ENCODE measurements at regions not wholly inside any gene's neighbourhood (a gene's known extent, or its start where the extent isn't known, plus 50 kb on each side); places are given as distances from the start of the nearest gene placed in this dataset.

GRCh38 chr13:68523838-68524424, 1293.8 kb upstream of the PCDH9 start:
- no peak overlapping the region for H3K4me2 ChIP-seq (ENCODE audit: insufficient read depth, low read length)
- ChIA-PET CTCF (ENCODE audit: low intra/inter-chr PET ratio) (no interaction called here), POLR2A (interaction anchor here (0.6 kb wide), 1 partner anchor 96 kb away, joined by 3 read pairs; no protein-coding TSS in a partner anchor)
- no peaks in the 10 kb centered on the region for H3K27me3 ChIP-seq (ENCODE audit: control insufficient read depth in 2 of 2, insufficient read depth in 2 of 2, low read length in 2 of 2)
- DNase-seq (ENCODE audit: extremely low read depth in 1 of 4, low spot score in 3 of 4): no peak
- H3K4me3 ChIP-seq: no peak overlapping the region
- no peak overlapping the region for H3K27ac ChIP-seq (ENCODE audit: extremely low read depth, low read depth, low read length)
- intact Hi-C loops (cut with micrococcal nuclease): no loop called here
- no TSS peak for BruUV-seq (replicated peaks)
- H3K4me1 ChIP-seq (replicated peaks in 1 of 2; ENCODE audit: control insufficient read depth in 2 of 2, insufficient read depth in 2 of 2, low read length in 2 of 2): no peaks in the 10 kb centered on the region
- no peaks in the 10 kb centered on the region for H4K20me1 ChIP-seq (replicated peaks; ENCODE audit: control insufficient read depth, insufficient read depth, low read length)
- H3K79me2 ChIP-seq (ENCODE audit: control insufficient read depth, insufficient read depth, low read length): no peaks in the 10 kb centered on the region
- in situ Hi-C loops (cut with MboI): no loop called here
- 7% methylated on average over 12 of the region's 30 CpGs for WGBS (ENCODE audit: insufficient coverage, low coverage, missing lambda C conversion rate)
- H2AFZ ChIP-seq (ENCODE audit: low read depth, low read length): no peak overlapping the region
- no peak for FAIRE-seq
- ATAC-seq: no peak
- H3K36me3 ChIP-seq (ENCODE audit: control insufficient read depth, insufficient read depth, low read length): no peaks in the 10 kb centered on the region
- no peaks in the 10 kb centered on the region for H3K9me3 ChIP-seq (replicated peaks; ENCODE audit: control insufficient read depth, insufficient read depth, low read depth, low read length)
- no peak for TF ChIP-seq AFF4 (CRISPR knock-in tag; IDR thresholded peaks at IDR 0.05)
- TF ChIP-seq ZNF133 (CRISPR knock-in tag; IDR thresholded peaks at IDR 0.05): no peak
- TF ChIP-seq SMAD4 (CRISPR knock-in tag; conservative IDR thresholded peaks at IDR 0.05): no peak
- no peak for TF ChIP-seq ZNF76 (CRISPR knock-in tag; IDR thresholded peaks at IDR 0.05; ENCODE audit: borderline replicate concordance)
- H3K9me1 ChIP-seq (ENCODE audit: control insufficient read depth, insufficient read depth, low read length): no peaks in the 10 kb centered on the region
- H3K9ac ChIP-seq (ENCODE audit: insufficient read depth in 1 of 2, low read depth in 2 of 2, low read length in 2 of 2): no peak overlapping the region

All from K562 (cell line).